B cell (primary cell): ENCODE measurements at regions not wholly inside any gene's neighbourhood (a gene's known extent, or its start where the extent isn't known, plus 50 kb on each side); places are given as distances from the start of the nearest gene placed in this dataset.

Experiments
- CTCF ChIP-seq: fragments of 200-600 bp; IDR thresholded peaks from one replicate; pipeline ENCODE4 v1.8.0; 2022; ENCODE audit warnings: antibody characterized with exemption, mild to moderate bottlenecking
- EZH2 ChIP-seq: IDR thresholded peaks from 2 replicates; pipeline ENCODE4 v1.6.1; 2012; ENCODE audit warnings: borderline replicate concordance, low read depth, mild to moderate bottlenecking, moderate library complexity, low read length; ENCODE audit not compliant: insufficient read depth, poor library complexity, severe bottlenecking

GRCh38 chr15:96121086-96121920 lies 209.2 kb upstream of the NR2F2 start:
- TF ChIP-seq CTCF (no peak), EZH2 (no peak)
